Epithelial cell of esophagus (primary cell): ENCODE measurements at regions not wholly inside any gene's neighbourhood (a gene's known extent, or its start where the extent isn't known, plus 50 kb on each side); places are given as distances from the start of the nearest gene placed in this dataset.

Source experiments
- DNase-seq: peaks from one replicate; pipeline ENCODE4 v3.0.0; 2010; ENCODE audit warnings: low read depth
- H3K4me3 ChIP-seq: 2 replicates; pipeline ENCODE4 v1.5.1; 2011; ENCODE audit warnings: mild to moderate bottlenecking, low read length, control low read depth
- CTCF ChIP-seq: IDR thresholded peaks from 2 replicates; pipeline ENCODE4 v1.5.1; 2011; ENCODE audit warnings: low read depth, mild to moderate bottlenecking, low read length, control low read depth, inconsistent platforms; ENCODE audit not compliant: insufficient read depth; ENCODE audit errors: missing control alignments

- no peak overlapping the region for H3K4me3 ChIP-seq
- no peak for TF ChIP-seq CTCF
- DNase-seq, result no peak
These were observed 307.6 kb downstream of the SKIDA1 start for GRCh38 chr10:21217748-21218367.

DNA sequence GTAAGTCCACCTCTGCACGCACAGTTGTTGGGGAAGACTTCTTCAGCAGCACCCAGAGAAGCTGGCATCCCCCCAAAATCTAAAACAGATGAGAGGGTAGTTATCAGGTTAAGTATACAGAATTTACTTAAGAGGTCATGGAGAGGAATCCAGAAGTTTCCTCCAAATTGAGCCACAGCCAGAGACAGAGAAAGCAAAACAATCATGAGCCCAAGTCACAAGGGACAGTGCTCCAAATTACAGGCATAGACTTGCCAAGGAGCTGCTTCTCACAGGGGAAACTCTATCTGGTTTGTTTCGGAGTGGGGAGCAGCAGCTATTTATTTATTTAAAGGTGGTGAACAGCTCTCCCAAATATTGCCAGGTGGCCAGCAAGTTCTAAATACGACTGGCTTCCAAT lies 308.4 kb downstream of the SKIDA1 start:
- no peak for TF ChIP-seq CTCF
- DNase-seq, result no peak
- no peak overlapping the region for H3K4me3 ChIP-seq

DNA sequence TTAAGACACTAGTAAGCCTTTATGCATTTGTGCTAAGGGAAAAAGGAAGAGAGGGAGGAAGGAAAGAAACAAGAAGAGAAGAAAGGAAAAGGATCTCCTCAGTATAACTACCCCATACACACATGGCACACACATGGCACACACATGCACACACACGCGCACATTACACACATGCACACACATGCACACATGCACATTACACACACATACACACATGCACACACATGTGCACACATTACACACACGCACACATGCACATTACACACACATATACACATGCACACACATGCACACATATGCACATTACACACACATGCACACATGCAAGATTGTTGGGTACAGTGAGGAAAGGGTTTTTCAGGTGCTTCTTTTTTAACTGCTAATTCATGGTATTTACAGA lies 311.2 kb downstream of the SKIDA1 start:
- no peak for TF ChIP-seq CTCF
- H3K4me3 ChIP-seq, result no peak overlapping the region
- no peak for DNase-seq

GRCh38 chr10:21213381-21213780 lies 312.1 kb downstream of the SKIDA1 start:
- DNase-seq, result no peak
- no peak for TF ChIP-seq CTCF
- H3K4me3 ChIP-seq, result no peak overlapping the region

GRCh38 chr10:21212912-21213311 lies 312.6 kb downstream of the SKIDA1 start:
- TF ChIP-seq CTCF, result no peak
- no peak overlapping the region for H3K4me3 ChIP-seq
- no peak for DNase-seq

- TF ChIP-seq CTCF, result no peak
- no peak overlapping the region for H3K4me3 ChIP-seq
- no peak for DNase-seq
These were observed 313.1 kb downstream of the SKIDA1 start for GRCh38 chr10:21212348-21212747.

GRCh38 chr10:21209495-21209894 lies 312.4 kb upstream of the NEBL start:
- no peak for DNase-seq
- no peak overlapping the region for H3K4me3 ChIP-seq
- no peak for TF ChIP-seq CTCF
